ENCODE measurements at regions not wholly inside any gene's neighbourhood (a gene's known extent, or its start where the extent isn't known, plus 50 kb on each side); places are given as distances from the start of the nearest gene placed in this dataset.

GRCh38 chr6:48626421-48626820, 515.4 kb upstream of the PTCHD4 start:
- no peak for TF ChIP-seq ZFX (IDR thresholded peaks at IDR 0.05; ENCODE audit: borderline replicate concordance)
- TF ChIP-seq, protein P1, sequence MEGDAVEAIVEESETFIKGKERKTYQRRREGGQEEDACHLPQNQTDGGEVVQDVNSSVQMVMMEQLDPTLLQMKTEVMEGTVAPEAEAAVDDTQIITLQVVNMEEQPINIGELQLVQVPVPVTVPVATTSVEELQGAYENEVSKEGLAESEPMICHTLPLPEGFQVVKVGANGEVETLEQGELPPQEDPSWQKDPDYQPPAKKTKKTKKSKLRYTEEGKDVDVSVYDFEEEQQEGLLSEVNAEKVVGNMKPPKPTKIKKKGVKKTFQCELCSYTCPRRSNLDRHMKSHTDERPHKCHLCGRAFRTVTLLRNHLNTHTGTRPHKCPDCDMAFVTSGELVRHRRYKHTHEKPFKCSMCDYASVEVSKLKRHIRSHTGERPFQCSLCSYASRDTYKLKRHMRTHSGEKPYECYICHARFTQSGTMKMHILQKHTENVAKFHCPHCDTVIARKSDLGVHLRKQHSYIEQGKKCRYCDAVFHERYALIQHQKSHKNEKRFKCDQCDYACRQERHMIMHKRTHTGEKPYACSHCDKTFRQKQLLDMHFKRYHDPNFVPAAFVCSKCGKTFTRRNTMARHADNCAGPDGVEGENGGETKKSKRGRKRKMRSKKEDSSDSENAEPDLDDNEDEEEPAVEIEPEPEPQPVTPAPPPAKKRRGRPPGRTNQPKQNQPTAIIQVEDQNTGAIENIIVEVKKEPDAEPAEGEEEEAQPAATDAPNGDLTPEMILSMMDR (IDR thresholded peaks at IDR 0.05): no peak
- no peak overlapping the region for H3K27ac ChIP-seq

DNA sequence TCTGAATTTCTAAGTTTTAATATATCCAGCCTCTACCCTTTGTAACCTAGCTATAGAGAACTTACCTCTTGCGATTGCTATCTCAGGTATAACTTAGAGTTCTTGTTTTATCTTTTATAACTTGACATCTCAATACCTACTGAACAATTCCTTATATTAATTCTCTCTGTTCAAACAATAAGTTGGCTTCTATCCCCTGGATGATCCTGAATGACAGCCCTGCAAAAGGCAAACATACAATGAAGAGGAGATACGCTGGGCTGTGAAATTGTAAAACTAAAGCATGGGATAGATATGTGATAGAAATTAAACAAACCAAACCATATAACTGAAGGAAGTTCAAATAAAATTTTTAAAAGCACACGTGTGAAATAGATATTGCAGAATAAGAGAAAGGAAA, 513.6 kb upstream of the PTCHD4 start:
- no peak for TF ChIP-seq ZFX (IDR thresholded peaks at IDR 0.05; ENCODE audit: borderline replicate concordance)
- TF ChIP-seq, protein P1 (IDR thresholded peaks at IDR 0.05): no peak

DNA sequence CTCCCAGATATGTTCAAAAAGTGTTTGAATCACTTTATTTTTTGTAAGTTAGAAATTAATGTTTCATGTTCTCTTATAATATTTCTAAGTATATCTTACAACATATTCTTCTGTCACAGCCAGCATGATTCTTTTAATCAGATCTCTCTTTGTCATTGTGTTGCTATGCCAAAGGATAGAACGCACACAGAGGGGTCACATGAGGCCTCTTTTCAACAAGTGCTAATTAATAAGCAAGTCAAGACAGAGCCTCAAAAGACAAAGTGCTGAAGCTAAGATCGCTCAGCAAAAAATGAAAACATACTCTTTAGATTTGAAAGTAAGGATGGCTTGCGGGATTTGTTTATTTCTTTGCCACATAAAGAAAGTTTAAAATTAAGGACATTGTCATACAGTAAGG, 508.8 kb upstream of the PTCHD4 start:
- no peak for TF ChIP-seq ZFX (IDR thresholded peaks at IDR 0.05; ENCODE audit: borderline replicate concordance)
- TF ChIP-seq, protein P1 (IDR thresholded peaks at IDR 0.05): no peak
- H3K27ac ChIP-seq: no peak overlapping the region

More for the DNA sequence above, 513.6 kb upstream of the PTCHD4 start:
- no peak overlapping the region for H3K27ac ChIP-seq

DNA sequence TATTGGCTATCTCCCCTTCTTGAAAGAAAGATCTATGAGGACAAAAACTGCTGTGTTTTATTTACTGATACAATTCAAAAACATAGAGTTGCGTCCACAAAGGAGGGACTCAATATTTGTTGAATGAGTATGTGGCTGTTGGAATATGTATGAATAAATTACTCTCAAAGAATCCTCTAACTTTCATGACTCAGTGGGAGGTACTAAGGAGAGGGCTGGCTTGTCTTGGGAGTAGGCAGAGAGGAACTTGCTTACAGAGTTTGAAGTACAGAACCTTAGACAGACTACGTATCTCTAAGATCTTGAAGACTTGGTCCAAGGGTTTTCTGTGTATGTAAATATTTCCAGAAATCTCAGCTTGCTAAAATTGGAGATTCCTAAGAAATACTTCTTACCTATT, 504.0 kb upstream of the PTCHD4 start:
- no peak overlapping the region for H3K27ac ChIP-seq
- no peak for TF ChIP-seq ZFX (IDR thresholded peaks at IDR 0.05; ENCODE audit: borderline replicate concordance)
- TF ChIP-seq, protein P1 (IDR thresholded peaks at IDR 0.05): no peak

DNA sequence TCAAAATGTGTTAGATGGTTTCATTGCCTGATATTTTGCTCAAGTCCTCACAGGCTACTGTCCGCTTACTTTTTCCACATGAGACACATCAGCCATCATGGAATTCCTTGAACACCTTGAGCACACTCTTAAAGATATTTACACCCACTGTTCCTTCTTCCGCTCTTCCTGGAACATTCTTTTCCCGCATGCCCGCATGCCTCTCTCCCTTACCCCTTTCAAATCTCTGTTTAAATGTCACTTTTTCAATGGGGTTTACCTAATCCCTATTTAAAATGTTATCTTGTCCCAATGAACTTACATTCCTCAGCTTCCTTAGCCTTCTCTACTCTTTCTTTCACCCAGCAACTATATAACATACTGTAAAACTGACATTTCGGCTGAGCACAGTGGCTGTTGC, 503.3 kb upstream of the PTCHD4 start:
- TF ChIP-seq ZFX (IDR thresholded peaks at IDR 0.05; ENCODE audit: borderline replicate concordance): no peak
- TF ChIP-seq, protein P1 (IDR thresholded peaks at IDR 0.05): no peak
- no peak overlapping the region for H3K27ac ChIP-seq

DNA sequence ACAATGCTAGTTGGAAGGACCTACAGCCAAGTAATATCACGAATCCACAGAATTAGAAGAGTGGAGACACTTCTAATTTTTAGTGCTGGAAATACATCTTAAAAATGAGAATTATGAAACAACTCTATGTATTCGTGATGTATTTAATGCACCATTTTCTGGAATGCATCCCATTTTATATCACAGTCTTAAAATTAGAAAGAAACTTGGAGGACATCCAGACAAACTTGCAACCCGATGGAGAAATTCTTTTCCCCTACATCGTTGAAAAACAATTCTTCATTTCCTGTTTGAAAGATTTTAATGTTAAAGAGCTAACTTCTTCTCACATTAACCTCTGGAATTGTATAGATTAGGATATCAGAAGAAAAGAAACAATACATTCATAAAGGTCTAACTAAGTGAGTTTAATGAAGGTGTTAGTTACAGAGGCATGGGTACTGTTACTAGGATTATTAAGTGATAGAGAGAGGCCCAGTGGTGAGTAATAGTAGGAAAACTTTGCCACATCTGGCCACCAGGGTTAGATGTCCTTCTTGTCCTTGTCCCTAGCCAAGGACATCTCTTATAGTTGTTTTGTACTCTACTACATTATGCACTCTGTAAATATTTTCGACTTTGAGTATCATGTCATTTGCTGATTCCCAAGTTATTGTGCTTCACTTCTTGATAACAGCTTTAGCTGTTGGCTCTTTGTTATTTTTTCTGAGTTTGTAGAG, 502.4 kb upstream of the PTCHD4 start:
- H3K27ac ChIP-seq: no peak overlapping the region
- no peak for TF ChIP-seq ZFX (IDR thresholded peaks at IDR 0.05; ENCODE audit: borderline replicate concordance)
- TF ChIP-seq, protein P1 (IDR thresholded peaks at IDR 0.05): no peak

- TF ChIP-seq, protein P1 (IDR thresholded peaks at IDR 0.05): no peak
- TF ChIP-seq ZFX (IDR thresholded peaks at IDR 0.05; ENCODE audit: borderline replicate concordance): no peak
- H3K27ac ChIP-seq: no peak overlapping the region
Observed at GRCh38 chr6:48611332-48611731, 500.3 kb upstream of the PTCHD4 start.
